NB4 (cell line): ENCODE measurements at regions not wholly inside any gene's neighbourhood (a gene's known extent, or its start where the extent isn't known, plus 50 kb on each side); places are given as distances from the start of the nearest gene placed in this dataset.

Experiments
- CTCF ChIP-seq: IDR thresholded peaks from one replicate; pipeline ENCODE4 v1.5.1; 2012; ENCODE audit warnings: low read depth, low read length
- MAX ChIP-seq: IDR thresholded peaks from 2 replicates; pipeline ENCODE4 v1.6.1; 2011; ENCODE audit warnings: low read depth, low read length
- POLR2A ChIP-seq: IDR thresholded peaks from 2 replicates; pipeline ENCODE4 v1.6.1; 2011; ENCODE audit warnings: mild to moderate bottlenecking; ENCODE audit not compliant: insufficient read length; ENCODE audit errors: extremely low read depth

- no peak for TF ChIP-seq CTCF
- no peak for TF ChIP-seq POLR2A
- no peak for TF ChIP-seq MAX
Observed at GRCh38 chr2:188693111-188693510, 281.1 kb upstream of the COL3A1 start.
